Stimulated activated CD4-positive, alpha-beta T cell treated with anti-CD3 and anti-CD28 coated beads, Interleukin-1b, Interleukin-23, amount 100 ng/mL, for 4 hours (primary cell): ENCODE measurements at regions not wholly inside any gene's neighbourhood (a gene's known extent, or its start where the extent isn't known, plus 50 kb on each side); places are given as distances from the start of the nearest gene placed in this dataset.
"Not testable (repeated sequence)": the region's sequence is repeated elsewhere in the genome, so short reads cannot be mapped to it uniquely, and the experiment has no call there.

Source experiments
- DNase-seq, 2 donors: peaks; one replicate each; pipeline ENCODE4 v3.0.0-alpha.2; 2020; ENCODE audit warnings: low read depth in 2 of 2

DNA sequence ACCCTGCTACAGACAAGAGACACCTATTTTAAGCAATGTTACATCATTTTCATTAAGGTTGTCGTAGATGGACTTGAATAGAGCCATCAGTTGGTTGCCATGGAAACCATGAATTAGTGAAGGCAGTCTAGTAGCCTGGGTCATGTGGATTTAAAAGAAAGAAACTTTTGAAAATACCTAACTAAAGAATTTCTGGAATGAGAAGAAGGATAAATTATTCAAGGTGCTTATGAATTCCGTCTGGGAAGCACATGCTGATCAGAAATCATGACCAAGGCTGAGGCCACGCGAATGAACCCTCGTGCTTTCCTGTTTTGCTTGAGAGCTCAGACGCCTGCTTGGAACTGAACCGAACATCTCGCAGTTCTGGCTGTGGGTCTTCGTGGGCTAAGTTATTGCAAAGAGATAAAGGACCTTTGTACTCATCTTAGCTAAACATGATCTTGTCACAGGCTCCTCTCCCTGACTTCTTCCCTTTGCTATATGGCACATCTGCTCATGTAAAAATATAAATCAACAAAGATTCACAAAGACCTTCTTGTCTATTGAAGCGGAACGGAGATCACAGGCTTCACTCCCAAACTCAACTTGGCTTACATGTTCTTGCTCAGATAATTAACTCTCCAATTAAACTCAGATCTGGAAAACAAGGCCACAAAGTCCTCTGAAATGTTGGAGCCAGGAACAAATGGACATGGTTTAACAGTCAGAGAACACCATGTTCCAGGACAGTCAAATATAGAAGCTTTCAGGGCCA is 140.2 kb downstream of the NUFIP1 start:
- DNase-seq, result no peak

DNA sequence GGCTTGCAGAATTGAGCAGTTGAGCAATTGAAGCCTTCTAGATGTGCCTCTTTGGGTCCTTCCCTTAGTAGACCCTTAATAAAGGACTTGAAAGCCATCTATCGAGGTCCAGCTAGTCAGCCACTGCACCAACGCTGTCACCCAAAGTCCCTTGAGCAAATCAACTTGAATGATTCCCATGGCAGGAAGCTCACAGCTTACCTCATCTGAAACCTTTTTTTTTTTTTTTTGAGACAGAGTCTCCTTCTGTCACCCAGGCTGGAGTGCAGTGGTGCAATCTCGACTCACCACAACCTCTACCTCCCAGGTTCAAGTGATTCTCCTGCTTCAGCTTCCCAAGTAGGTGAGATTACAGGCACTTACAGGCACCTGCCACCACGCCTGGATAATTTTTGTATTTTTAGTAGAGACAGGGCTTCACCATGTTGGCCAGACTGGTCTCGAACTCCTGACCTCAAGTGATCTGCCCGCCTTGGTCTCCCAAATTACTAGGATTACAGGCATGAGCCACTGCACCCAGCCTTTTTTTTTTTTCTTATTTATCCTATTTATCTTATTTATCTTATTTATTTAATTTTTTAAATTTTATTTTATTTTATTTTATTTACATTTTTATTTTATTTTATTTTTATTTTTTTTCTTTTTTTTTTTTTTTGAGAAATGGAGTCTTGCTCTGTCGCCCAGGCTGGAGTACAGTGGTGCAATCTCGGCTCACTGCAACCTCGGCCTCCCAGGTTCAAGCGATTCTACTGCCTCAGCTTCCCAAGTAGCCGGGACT is 143.8 kb downstream of the NUFIP1 start:
- DNase-seq, result not testable (repeated sequence)

DNA sequence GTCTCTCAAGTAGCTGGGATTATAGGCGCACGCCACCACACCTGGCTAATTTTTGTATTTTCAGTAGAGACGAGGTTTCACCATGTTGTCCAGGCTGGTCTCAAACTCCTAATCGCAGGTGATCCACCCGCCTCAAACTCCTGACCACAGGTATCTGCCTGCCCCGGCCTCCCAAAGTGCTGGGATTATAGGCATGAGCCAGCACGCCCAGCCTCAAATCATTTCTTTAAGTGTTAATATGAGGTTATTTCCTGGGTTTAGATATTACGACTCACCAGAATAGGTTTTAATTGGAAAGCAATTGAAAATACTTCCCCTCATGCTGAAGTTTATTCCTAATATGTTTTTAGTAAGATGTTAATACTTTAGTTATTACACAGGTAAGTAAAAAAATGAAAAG is 144.5 kb downstream of the NUFIP1 start:
- no peak for DNase-seq

DNA sequence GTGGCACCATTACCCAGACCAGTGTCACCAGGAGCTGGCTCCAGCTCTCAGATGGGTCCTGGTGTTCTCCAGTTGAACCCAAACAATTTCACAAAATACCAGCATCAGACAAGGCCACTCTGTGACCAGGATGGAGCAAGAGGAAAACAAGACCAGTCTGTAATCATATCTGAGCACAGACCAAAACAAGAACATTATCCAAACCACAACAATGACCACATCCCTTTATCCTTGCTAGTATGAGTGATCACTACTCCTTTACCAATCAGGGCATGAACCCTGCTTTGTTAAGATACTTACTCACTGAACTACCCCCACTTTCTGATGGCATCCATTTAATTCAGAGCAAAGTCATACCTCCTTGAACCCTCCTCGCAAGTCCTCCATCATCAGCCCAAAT is 145.9 kb downstream of the NUFIP1 start:
- no peak for DNase-seq

GRCh38 chr13:44842158-44842557 is 147.1 kb downstream of the NUFIP1 start:
- no peak for DNase-seq

DNA sequence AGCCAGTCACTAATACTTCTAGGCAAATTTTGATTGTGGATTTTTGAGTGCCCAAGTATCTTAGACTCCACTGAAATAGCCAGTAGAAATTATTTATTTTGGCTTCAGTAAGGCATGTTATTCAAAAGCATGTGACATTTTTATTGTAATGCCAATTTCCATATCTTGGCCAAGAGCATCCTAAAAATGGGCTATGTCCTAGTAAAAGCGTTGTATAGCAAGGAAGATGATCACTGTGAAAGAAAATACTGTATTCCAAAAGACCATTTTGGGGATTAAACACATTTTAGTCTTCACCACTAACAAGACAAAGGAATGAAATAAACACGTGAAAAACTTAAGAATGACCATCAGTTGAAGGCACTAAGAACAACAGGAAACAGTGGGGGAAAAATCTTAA is 149.1 kb downstream of the NUFIP1 start:
- no peak for DNase-seq

GRCh38 chr13:44837250-44837649 is 152.0 kb downstream of the NUFIP1 start:
- no peak for DNase-seq

DNA sequence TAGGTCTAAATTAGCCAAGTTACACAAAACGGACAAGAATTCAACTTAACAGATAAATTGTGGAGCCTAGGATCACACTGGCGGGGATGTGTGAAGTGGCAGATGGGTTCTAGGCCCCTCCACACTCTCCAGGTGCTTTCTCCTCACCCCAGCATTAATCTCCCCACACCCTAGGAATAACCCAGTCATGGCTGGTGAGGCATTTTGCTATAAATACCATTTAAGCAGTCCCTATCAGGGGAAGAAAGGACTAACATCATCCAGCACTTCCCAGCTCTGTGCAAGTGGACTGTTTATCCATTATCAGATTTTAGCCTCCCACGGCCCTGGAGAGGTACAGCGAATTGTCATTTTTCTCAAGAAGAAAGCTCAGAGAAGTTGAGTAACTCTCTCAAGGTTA is 154.9 kb downstream of the NUFIP1 start:
- DNase-seq, result no peak

DNA sequence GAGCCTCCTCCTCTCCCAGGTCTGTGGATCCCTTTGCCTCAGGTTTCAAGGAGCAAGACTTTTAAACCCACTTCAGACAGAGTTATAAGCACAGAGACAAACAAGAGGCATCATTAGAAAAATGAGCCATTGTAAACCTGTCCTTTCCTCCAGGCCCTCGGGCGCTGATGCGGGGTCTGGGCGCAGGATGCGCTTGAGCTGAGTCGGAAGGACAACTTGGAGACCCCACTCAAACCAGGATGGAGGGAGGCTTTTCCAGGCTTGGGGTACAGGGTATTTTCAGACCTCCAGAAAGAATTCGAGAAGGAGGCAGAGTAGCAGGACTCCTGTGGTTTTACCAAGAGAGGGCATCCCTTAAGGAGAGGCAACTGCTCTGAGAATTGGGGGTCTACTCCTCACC is 155.6 kb downstream of the NUFIP1 start:
- DNase-seq, result no peak

GRCh38 chr13:44833139-44833538 is 156.1 kb downstream of the NUFIP1 start:
- no peak for DNase-seq

GRCh38 chr13:44826591-44827350 is 162.5 kb downstream of the NUFIP1 start:
- DNase-seq, result no peak

GRCh38 chr13:44825953-44826352 is 163.3 kb downstream of the NUFIP1 start:
- no peak for DNase-seq

GRCh38 chr13:44823555-44823954 is 165.7 kb downstream of the NUFIP1 start:
- not testable (repeated sequence) for DNase-seq

DNA sequence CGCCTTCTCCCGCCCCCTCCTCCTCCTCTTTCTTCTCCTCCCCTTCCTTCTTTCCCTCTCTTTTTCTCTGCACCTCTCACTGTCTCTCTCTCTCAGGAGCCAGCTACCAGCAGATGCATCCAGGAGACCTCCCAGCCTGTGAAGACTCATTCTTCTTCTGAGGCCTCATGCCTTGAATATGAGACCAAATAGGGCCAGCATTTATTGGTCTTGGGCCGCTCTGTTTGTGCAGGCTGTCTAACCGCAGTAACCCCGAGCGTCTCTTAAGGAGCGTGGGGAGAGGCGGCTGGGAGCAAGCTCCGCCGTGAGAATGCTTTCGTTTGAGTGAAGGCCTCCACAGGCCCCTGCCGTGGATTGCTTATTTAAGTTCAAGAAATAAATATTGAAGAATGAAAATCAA is 167.0 kb downstream of the NUFIP1 start:
- DNase-seq, result no peak

GRCh38 chr13:44819772-44820171 is 169.5 kb downstream of the NUFIP1 start:
- no peak for DNase-seq

DNA sequence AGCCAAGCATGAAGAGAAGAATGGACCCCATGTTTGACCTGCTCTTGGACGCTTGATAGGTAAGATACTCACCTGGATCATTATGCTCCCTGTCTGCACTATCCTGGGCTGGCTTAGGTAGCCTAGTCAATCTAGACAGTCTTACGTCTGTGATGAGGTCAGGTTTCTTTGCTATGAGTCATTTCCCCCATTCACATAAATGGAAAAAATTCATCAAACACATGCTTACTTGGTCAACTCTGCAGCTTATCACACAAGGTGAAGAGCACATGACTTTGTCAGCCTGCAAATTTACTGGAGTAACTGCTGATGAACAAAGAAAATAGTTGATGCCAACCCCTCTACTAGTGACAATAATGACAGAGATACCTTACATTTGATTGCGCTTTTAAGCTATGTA is 170.0 kb downstream of the NUFIP1 start:
- peak in 1 of 2 donors; percentile 4 for DNase-seq

DNA sequence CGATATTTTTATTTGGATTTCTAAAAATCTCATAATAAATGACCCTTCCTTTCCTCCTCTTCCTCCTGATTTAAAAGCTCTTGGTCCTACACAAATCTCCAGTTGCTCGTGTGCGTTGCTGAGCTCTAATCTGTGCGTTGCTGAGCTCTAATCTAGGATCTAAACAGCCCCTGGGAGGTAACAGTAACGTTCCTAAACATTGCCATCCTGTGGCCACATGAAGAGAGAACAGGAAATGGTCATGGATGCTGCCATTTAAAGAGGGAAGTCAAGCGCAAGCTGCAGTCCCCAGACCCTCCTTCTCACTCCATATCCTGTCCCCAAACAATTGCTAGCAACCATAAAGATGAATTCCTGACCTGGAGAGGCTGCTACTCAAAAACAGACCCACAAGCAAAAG is 170.8 kb downstream of the NUFIP1 start:
- no peak for DNase-seq

DNA sequence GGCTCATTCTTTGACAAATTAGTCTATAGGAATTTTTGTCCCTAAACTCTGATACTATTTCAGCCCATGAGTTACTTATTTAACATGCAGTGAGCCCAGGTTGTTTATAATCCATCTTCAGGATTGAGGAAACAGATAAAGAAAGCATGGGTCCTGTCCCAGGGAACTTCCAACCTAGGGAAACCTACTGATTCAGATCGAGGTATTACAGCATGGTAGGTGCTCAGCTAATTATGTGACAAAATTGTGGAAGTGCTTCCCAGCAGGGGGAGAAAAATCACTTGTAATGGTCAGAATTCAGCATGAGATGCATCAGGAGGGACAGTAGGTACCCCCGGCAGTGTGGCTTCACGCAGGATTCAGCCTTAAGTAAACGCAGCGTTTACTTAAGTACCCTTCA is 171.3 kb downstream of the NUFIP1 start:
- DNase-seq, result no peak

DNA sequence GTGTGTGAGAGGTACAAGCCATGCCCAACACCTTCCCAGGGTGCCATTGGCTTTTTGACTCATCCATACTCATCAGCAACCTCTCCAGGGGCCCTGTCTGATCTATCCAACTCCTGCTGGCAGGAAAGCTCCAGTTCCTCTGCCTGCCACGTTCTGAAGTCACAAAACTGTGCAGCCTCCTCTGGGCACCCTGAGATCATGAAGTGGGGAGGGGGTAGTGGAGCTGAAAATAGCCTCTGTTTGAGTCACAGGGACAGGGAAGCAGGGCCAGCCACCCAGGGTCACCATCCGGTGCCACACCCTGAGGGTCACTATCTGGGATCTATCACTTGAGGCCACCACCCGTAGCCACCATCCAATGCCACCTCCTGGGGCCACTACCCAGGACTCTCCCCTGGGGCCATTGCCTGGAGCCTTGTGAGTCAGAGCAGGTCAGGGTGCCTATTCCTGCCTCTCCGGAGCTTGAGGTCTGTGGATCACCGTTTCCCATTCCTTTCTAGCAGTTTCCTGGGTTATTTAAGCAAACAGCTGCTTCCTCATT is 172.1 kb downstream of the NUFIP1 start:
- no peak for DNase-seq

DNA sequence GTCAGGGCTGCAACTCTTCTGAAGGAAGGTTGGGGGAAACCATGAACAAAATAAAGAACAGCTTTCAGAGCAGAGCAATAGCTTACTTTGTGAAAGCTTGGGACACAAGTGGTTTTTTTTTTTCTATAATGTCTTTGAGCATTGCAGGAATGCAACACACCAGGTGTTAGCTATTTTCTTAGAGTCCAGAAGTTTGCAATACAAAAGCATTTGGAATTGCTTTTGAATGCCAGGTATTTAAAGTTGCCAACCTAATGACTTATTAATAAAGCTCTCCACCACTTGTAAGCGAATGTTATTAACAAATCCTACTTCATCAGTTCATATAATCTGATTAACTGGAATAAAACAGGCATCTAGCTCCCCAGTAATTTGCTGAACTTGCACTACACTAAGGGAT is 172.6 kb downstream of the NUFIP1 start:
- no peak for DNase-seq

- DNase-seq, result no peak
Observed at GRCh38 chr13:44815623-44816022, 173.6 kb downstream of the NUFIP1 start.

GRCh38 chr13:44814836-44815235 is 174.4 kb downstream of the NUFIP1 start:
- DNase-seq, result no peak
